GM19025 (cell line): ENCODE measurements at regions not wholly inside any gene's neighbourhood (a gene's known extent, or its start where the extent isn't known, plus 50 kb on each side); places are given as distances from the start of the nearest gene placed in this dataset.
"Not testable (repeated sequence)": the region's sequence is repeated elsewhere in the genome, so short reads cannot be mapped to it uniquely, and the experiment has no call there.

ENCODE experiments used
- ATAC-seq: cut with Tn5 transposase; IDR thresholded peaks from one replicate; pipeline ENCODE4 v1.9.1; 2021; ENCODE audit warnings: mild to moderate bottlenecking, low read depth, moderate library complexity; ENCODE audit not compliant: unreplicated experiment

DNA sequence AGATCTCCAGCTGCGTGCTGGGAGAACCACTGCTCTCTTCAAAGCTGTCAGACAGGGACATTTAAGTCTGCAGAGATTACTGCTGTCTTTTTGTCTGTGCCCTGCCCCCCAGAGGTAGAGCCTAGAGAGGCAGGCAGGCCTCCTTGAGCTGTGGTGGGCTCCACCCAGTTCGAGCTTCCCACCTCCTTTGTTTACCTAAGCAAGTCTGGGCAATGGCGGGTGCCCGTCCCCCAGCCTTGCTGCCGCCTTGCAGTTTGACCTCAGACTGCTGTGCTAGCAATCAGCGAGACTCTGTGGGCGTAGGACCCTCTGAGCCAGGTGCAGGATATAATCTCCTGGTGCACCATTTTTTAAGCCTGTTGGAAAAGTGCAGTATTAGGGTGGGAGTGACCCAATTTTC, 128.6 kb downstream of the ACTR3 start:
- ATAC-seq, result not testable (repeated sequence)

DNA sequence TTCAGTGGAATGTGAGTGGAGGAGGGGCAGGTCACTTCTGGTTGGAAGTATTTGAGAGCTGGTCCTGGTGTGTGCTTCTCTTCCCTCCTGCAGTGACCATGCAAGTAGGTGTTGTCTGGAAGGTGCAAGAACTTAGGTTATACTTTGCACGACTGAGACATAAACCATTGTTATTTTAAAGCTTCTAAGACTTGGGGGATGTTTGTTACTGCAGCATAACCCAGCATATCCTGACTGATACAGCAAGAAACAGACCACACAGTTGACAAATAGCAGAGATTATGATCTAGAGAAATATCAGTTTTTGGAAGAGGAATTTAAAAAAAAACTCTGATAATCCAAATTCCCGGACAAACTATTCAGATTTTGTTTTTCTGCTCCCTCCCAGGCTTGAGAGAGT, 130.8 kb downstream of the ACTR3 start:
- no peak for ATAC-seq

DNA sequence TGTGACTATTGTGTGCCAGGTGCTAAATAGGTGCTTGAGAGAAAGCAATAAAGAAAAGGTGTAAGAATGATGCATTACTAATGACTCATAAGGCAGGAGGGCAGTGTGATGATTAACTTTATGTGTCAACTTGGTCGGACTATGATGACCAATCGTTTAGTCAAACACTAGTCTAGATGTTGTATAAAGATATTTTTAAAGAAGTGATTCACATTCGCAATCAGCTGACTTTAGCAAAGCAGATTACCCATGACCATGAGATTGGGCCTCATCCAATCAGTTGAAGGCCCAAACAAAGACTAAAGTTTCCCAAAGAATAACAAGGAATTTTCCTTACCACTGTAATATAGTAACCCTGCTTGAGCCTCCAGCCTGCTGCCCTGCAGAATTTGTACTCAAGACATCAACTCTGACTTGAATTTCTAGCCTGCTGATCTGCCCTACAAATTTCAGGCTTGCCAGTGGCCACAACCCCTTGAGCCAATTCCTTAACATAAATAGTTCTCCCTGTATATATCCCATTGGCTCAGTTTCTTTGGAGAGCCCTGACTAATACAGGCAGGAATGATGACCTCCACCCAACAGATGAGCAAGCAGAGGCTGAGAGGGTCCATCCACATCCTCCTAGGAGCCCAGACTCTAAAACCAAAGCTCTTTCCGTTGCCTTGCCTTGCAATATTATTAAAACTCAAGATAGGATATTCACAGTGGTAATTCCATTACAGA, 132.6 kb downstream of the ACTR3 start:
- no peak for ATAC-seq

DNA sequence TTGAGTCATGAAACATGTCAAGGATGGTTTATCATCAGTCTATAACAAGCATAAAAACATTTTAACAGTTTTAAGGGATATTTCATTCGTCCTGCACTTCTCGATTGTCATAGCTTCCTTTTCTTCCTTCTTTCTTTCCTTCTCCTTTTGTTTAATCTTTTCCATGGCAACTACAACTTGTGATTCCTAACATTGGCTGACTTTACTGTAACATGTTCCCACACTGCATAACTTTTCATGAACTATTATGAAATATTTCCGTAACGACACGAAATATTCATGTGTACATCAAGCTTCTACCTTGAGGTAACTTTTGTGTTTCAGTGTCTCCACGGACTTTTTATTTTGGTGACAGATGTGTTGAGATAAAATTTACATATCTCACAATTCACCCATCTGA, 134.4 kb downstream of the ACTR3 start:
- ATAC-seq, result no peak

DNA sequence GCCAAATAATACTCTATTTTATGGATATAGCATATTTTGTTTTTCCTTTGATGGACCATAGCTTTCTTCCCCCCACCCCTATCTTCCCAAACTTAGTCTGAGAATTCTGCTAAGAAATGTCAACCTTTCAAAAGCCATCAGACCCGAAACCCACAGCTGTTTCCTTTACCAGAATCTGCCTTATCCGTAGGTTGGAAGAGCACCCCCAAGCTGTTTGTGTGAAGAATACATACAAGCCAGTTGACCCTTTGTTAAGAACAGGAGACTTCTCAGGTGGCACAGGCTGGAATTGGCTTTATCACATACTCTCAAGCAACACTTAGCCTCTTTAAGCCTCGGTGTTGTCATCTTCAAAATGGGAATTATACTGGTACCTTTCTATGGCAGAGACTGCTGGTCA, 135.1 kb downstream of the ACTR3 start:
- no peak for ATAC-seq

DNA sequence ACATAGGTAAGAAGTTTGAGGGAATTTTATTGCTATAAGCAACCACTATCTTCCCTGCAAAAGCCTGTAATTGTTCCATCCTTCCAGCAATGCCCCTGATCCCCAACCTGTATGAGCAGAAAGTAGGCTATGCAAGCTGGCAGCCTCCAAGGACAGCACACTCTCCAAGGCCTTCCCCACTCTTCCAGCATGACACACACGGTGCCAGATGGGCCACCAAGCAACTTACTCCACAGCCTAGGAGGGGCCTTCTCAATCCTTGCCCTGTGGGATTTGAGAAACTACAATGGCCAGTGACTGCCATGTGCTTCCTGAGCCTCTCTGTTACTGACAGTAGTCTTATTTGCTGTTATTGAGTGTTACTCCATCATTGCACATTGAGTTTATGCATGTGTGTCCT, 137.5 kb downstream of the ACTR3 start:
- ATAC-seq, result no peak

DNA sequence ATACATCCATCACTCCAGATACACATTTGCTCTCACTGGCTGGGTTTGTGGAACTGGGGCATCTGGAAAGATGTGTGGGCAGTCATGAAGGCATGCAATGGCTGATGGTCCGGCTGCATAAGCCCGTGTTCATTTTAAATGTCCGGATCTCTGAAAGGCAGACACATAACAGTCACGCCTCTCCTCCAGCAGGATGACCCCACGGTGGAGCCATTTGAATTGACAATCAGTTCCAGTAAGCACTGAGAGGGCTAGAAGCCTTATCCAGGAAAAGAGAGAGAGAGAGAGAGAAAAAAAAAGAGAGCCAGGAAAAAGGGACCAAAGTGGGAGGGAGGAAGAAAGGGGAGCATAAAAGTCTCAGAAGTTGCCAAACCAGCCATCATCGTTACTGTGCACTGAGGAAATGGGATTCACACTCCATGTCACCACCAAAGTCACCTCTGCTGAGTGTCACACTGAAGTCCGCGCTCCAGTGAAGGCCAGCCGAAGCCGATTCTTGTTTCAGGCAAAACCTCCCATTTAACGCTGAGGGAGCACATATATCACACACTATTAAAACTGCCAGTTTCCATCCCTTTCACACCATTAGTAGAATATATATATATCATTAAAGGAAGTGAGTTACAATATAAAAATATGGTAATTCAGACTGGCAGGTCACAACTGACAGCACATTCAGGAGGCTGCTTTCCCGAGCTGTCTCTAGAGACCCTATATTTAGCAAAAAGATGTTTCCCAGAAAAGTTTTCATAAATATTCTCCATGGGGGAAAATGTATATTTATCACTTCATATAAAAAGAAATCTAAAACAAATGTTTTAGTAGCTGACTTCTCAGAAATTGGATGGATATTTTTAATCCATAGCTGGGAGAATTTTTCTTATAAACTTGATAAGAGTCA, 142.0 kb downstream of the ACTR3 start:
- ATAC-seq, result no peak

DNA sequence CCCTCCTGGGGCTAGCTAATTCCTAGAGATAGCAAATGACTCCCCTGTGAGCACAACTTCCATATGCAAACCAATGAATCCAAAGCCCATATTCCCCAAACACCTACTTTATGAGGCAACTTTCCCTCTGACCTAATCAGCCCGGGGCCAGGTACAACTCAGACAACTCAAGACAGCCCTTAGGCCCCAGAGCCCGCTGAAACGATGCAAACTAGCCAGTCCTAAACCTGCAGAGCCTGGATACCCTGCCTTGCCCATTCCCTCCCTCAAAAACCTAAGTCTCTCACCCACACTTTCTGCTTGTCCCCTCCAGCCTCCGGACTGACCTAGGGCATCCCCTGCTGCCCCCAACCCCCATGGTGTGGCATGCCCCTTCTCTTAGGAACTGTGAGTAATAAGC, 142.8 kb downstream of the ACTR3 start:
- no peak for ATAC-seq

DNA sequence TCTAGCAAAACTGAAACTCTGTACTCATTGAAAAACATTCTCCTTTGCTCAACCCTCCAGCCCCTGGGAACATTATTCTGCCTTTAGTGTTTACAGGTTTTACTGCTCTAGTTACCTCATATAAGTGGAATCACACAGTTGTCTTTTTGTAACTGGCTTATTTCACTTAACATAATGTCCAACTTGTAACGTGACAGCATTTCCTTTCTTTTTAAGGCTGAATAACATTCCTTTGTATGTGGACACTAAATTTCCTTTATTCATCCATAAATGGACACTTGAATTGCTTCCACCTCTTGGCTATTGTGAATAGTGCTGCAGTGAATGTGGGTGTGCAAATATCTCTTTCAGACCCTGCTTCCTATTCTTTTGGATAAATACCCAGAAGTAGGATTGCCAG, 144.9 kb downstream of the ACTR3 start:
- no peak for ATAC-seq

DNA sequence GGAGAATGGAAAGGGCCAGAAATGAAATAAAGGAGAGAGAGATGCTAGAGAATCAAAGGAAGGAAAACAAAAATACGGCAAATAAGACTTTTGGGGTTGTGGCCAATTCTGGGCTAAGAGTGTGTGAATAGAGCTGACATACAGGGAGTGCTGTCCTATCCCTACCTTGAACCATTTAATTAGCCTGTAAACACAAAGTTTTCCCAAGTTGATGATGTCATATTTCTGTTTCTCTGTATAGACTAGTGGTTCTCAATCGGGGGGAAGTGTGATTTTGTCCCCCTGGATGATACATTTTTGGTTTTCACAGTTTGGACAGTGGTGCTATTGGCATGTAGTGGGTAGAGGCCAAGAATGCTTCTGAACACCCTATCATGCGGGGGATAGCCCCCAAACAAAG, 148.8 kb downstream of the ACTR3 start:
- no peak for ATAC-seq

DNA sequence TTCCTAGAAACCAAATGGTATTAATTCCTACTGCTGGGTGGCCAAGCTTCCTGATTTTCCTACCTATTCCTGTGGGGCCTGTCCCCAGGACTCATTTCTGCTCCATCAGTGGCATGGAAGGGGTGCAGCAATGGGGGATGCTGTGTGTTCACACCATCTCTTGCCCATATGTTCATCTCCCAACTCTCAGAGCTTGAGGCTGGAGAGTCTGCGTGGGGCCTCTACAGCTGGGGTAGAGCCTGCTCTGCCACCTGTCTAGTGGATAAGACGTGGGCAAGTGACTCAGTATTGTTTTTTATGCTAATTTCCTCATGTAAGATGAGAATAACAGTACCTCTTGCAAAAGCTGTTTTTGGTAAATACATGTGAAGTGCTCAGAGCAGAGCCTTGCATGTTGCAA, 149.8 kb downstream of the ACTR3 start:
- no peak for ATAC-seq

DNA sequence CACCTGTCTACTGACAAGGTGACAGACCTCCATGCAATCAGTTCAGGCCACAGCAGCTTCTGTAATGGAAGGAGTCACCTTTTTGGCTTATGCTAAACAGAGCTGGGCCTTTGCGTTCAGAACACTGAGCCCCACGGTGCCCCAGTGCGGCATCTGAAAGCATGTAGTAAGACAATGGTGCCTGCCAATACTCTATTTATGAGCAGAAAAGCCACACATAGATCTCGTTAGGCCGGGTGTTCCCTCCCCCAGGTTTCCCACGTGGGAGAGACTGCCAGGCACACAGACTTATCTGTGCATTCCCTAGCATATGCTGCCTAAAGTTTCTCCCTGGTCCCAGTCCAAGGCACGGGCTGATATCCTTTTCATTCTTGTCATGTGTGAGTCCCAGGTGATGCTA, 150.9 kb downstream of the ACTR3 start:
- ATAC-seq, result no peak

DNA sequence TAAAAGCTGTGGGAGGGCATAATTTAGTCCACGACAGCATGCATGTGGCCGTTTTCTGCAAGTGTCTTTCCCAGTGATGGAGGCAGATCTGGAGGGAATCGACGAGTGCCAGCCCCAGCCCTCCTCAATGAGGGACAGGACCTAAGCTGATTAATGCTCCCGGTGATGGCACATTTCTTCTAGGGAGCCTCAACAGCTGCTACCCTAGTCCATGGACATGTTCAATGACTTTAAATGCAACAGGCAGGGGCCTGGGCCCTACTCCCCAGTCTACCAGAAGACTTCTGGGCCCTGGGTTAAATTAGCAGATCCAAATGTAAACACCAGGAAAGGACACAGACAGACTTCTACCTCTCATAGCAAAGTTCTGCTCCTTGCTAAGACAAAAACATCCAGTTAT, 155.1 kb downstream of the ACTR3 start:
- ATAC-seq, result no peak

DNA sequence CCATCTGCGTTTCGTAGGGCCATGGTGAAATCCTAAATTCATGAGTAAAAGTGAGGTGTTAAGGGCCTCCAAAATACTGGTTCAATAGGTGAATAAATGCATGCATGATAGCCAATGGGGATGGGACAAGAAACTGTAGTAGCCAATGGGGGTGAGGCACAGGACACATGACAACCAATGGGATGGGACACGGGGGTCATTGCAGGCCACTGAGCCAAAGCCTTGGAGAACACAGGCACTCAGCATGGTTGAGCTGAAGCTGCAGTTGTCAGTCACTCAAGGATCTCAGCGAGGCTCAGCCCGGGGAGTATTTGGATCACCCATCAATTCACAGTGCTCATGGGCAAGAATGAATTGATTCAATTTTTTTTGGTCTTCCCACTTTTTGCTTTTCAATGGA, 156.5 kb downstream of the ACTR3 start:
- no peak for ATAC-seq

DNA sequence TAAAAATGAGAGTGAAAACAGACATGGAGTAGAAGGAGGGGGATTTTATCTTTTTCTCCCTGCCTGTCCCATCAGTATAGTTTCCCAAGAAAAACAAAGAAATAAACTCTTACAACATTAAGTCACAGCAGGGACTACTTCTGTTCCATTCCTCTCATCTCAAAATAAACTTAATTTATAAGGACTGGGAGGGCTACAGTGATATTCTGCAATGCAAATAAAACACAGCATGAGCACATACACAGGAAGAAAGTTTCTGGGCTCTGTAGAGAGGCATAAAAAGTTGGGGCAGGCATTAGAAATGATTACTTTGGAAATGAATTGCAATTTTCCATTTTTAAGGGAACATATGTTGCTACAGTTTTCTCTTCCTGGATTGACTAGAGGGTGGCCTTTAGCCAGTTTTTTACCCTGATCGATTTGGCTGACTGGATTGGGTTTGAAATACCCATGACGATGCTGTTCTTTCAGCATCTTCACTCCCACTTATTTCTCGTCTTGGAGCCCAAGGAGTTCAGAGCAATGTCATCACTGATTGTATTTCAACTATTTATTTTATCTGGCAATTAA, 157.1 kb downstream of the ACTR3 start:
- ATAC-seq, result no peak

DNA sequence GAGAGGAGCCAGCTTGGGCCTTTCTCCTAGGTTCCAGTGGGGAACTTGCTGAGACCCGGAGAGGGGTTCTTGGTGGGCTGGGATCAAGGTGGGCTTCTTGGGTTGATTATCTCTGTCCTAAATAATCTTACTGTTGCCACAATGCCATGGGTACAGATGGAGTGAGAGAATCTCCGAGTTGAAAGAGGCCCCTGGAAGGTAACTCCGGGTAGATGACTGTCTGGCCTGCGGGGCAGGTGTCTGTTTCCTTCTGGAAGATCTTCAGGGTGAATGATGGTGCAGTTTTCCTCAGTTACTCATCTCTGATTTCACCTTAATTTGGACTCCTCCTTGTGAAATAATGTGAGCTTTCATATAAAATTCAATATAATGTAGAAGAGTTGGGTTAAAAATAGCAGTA, 159.4 kb downstream of the ACTR3 start:
- ATAC-seq, result no peak

DNA sequence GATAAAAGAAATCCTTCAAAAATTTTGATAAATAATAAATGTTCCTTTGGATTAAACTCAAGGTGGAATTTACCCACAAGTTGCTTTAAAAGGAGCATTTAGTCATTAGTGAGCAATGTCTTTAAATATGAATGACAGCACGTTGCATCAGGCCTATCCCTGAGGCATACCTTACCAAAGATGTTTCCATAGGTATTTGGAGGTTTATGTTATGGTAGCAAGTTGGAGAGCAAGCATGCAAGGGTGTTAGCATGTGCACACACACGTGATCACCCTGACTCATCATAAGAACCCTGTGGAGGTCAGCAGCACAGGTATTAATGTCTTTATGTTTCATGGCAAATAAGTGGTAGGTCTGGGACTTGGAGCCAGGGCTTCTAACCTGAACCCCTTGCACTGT, 159.9 kb downstream of the ACTR3 start:
- ATAC-seq, result no peak

DNA sequence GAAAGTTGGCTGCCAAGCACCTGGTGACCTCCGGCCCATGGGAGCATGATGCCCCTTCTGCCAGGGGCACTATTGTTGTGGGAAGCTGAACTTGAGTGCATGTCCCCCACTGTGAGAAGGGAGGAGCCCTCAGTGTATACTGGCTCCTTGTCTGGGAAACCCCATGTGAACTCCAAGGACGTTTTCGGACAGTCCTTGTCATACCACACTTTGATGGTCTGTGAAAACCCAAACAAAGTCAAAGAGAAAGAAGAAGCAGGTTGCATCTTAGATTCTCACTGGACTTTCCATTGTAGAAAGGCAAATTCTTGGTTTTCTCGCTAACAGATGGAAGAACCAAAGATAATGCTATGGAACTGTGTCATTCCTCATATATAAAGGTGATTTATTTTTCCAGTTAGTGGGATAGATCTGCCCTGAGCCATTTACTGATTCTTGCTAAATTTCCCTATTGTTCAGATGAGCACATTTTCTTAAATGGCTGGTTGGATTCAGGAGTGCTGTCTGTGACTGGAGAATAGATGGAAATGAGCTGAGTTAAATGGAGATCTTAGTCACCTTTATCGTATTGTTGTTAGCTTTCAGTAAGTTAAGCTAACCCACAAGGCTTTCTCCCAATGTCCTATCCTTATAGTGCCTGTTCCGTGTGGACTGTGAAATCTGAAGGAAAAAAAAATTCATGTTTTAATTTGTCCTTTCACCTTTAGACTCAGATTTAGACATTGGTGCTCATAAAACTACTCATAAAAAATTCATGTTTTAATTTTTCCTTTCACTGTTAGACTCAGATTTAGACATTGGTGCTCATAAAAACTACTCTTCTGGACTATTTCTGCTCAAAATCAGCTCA, 166.6 kb downstream of the ACTR3 start:
- ATAC-seq, result peak; percentile 70

DNA sequence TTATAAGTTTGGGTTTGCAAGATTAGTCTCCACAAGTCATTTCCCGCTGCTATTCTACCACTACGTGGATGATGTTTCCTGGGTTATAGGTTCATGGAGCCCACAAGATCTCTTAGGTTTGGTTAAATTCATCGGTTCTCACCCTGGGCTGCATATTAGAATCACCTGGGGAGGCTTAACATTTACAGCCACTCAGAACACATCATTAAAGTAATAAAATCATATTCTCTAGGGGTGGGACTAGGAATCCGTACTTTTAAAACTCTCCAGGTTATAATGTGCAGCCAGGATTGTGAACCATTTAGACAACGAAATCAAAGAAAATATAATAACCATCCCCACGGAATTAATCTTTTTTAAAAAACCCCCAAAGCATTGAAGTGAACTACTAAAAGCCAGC, 167.7 kb downstream of the ACTR3 start:
- ATAC-seq, result no peak

DNA sequence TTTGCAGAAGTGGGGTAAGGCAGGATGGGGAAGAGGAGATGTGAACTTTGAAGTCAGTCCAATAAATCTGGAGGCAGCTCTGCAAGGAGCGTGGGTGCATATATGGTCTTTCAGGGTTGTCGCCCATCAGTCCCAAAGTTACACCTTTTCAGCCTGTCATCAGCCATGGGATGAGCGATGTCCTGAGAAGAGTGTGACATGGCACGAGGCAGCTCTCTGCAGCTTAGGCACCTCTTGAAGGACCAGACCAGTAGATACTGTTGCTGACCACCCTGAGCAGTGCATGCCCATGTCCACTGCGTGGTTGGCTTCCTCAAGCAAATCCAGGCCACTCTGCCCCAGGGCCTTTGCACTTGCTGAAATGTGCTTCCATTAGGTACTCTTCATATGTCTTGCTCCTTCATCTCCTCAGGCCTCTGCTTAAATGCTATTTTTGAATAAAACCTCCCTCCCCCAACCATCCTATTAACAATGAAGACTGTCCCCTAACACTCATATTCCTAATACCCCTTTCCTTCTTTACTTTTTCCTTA, 171.7 kb downstream of the ACTR3 start:
- no peak for ATAC-seq

DNA sequence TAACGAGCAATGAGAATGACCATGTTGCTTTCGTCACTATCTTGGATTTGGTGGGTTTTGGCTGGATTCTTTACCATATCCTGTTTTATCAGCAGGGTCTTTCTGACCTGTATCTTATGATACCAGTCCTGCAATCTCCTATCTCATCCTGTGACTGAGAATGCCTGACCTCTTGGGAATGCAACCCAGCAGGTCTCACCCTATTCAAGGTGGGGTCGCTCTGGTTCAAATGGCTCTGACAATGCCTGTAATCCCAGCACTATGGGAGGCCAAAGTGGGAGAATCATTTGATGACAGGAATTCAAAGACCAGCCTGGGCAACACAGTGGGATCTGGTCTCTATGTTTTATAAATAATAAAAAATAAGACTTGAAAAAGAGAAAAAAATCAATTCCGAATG, 173.5 kb downstream of the ACTR3 start:
- no peak for ATAC-seq
